Osteocyte (in vitro differentiated cells): ENCODE measurements at regions not wholly inside any gene's neighbourhood (a gene's known extent, or its start where the extent isn't known, plus 50 kb on each side); places are given as distances from the start of the nearest gene placed in this dataset.

Experiments
- DNase-seq: peaks from one replicate; pipeline ENCODE4 v3.0.0; 2021; ENCODE audit warnings: mixed read lengths; ENCODE audit not compliant: unreplicated experiment; ENCODE audit errors: extremely low spot score
- H3K27ac Mint-ChIP-seq: one replicate; pipeline ENCODE4 v1.8.0; 2021; ENCODE audit warnings: mild to moderate bottlenecking, mixed read lengths; ENCODE audit not compliant: unreplicated experiment
- H3K27me3 Mint-ChIP-seq: one replicate; pipeline ENCODE4 v1.8.0; 2021; ENCODE audit warnings: mixed read lengths; ENCODE audit not compliant: unreplicated experiment
- H3K36me3 Mint-ChIP-seq: one replicate; pipeline ENCODE4 v1.8.0; 2021; ENCODE audit warnings: mixed read lengths; ENCODE audit not compliant: unreplicated experiment
- H3K4me1 Mint-ChIP-seq: one replicate; pipeline ENCODE4 v1.8.0; 2021; ENCODE audit warnings: mixed read lengths; ENCODE audit not compliant: unreplicated experiment
- H3K4me3 Mint-ChIP-seq: one replicate; pipeline ENCODE4 v1.8.0; 2021; ENCODE audit warnings: mild to moderate bottlenecking, moderate library complexity, mixed read lengths; ENCODE audit not compliant: unreplicated experiment
- H3K9me3 Mint-ChIP-seq: one replicate; pipeline ENCODE4 v1.8.0; 2021; ENCODE audit warnings: mixed read lengths; ENCODE audit not compliant: unreplicated experiment
- TF ChIP-seq, protein P1 (sequence below): fragments of 200-600 bp; sonication (generic); IDR thresholded peaks from 2 replicates; pipeline ENCODE4 v1.5.0; 2021; ENCODE audit warnings: antibody characterized with exemption, mild to moderate bottlenecking, moderate library complexity

DNA sequence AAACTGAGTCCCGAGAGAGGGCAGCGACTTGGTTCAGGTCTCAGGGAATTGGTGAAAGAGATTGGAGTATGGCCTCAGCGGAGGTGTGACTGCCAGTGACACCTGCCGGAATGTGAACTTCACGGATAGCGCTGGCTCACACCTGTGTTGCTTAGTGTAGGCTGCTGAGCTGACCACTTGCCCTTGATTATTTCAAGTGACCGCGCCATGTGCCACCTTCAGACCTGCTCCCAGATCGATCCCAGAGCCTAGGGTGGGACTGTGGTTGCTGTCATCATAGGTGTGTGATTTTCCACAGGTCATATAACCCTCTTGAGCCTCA lies 134.8 kb downstream of the GLI2 start:
- no peaks in the 10 kb centered on the region for H3K36me3 Mint-ChIP-seq
- no peaks in the 10 kb centered on the region for H3K9me3 Mint-ChIP-seq
- peaks cover 49% of the 10 kb centered on the region for H3K4me1 Mint-ChIP-seq
- TF ChIP-seq, protein P1, sequence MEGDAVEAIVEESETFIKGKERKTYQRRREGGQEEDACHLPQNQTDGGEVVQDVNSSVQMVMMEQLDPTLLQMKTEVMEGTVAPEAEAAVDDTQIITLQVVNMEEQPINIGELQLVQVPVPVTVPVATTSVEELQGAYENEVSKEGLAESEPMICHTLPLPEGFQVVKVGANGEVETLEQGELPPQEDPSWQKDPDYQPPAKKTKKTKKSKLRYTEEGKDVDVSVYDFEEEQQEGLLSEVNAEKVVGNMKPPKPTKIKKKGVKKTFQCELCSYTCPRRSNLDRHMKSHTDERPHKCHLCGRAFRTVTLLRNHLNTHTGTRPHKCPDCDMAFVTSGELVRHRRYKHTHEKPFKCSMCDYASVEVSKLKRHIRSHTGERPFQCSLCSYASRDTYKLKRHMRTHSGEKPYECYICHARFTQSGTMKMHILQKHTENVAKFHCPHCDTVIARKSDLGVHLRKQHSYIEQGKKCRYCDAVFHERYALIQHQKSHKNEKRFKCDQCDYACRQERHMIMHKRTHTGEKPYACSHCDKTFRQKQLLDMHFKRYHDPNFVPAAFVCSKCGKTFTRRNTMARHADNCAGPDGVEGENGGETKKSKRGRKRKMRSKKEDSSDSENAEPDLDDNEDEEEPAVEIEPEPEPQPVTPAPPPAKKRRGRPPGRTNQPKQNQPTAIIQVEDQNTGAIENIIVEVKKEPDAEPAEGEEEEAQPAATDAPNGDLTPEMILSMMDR, result no peak
- no peaks in the 10 kb centered on the region for H3K27me3 Mint-ChIP-seq
- H3K27ac Mint-ChIP-seq, result peak overlapping the region; percentile 8
- no peak for DNase-seq
- no peak overlapping the region for H3K4me3 Mint-ChIP-seq

DNA sequence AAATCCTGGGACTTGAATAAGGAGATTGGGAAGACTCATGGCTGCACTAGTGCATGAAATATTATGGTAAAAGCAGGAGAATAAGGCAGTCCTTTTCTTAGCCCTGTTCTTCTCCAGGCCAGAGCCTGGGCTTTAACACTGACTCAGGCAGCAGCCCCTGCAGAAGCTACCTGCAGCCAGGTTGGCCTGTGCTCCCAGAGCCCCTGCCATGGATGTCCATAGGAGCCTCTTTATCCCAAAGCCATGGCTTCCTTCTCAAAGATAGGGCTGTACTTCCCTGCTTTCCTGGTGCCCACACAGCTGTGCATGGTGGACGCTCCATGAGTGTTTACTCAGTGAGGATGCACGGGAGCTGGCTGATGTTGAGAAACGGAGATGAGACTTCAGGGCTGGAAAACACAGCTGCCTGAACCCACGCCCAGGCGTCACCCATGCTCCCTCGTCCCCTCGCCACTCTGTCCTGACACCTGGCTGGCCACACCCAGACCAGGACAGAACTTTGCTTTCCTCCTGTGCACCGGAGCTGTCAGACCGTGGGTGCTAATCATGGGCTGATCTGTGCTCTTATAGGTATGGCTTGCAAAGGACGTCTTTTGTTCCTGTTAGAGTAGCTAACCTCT lies 135.5 kb downstream of the GLI2 start:
- DNase-seq, result no peak
- no peaks in the 10 kb centered on the region for H3K9me3 Mint-ChIP-seq
- no peak overlapping the region for H3K27ac Mint-ChIP-seq
- H3K4me1 Mint-ChIP-seq, result peaks cover 47% of the 10 kb centered on the region
- no peaks in the 10 kb centered on the region for H3K36me3 Mint-ChIP-seq
- H3K27me3 Mint-ChIP-seq, result no peaks in the 10 kb centered on the region
- no peak overlapping the region for H3K4me3 Mint-ChIP-seq
- TF ChIP-seq, protein P1, result no peak

DNA sequence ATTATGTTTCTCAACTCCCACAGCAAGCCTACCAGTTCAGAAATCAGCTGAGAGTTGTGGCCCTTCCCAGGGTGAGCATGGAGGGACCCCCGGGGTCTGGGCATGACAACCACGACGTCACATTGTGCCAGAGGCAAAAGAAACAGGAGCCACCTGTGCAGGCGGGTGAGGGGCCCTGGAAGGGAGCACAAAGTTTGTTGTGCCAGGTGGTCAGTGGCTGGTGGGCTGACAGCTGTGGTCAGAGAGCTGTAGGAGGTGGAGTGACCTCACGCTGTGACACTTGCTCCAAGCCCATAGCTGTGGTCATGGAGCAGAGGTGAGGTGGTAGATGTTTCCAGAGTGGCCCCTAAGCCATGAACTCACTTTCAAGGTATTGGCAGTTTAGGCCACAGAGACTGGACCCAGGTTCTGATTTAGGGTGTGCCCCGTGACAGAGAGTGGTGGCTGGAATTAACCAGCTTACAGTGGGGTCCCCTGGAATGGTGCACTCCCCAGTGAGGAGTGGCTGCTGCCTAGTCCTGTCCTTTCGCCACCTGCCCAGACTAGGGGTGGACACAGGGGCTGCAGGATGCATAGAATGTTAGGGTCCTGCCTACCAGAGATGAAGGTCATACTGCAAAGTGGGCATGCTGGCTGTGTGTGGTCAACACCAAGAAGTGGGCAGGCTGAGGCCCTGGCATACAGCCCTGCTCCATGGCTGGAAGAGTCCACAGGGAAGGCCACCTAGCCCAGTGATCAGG lies 136.4 kb downstream of the GLI2 start:
- H3K4me1 Mint-ChIP-seq, result peaks cover 37% of the 10 kb centered on the region
- TF ChIP-seq, protein P1, result no peak
- no peak overlapping the region for H3K27ac Mint-ChIP-seq
- H3K27me3 Mint-ChIP-seq, result no peaks in the 10 kb centered on the region
- H3K9me3 Mint-ChIP-seq, result no peaks in the 10 kb centered on the region
- DNase-seq, result no peak
- H3K4me3 Mint-ChIP-seq, result no peak overlapping the region
- no peaks in the 10 kb centered on the region for H3K36me3 Mint-ChIP-seq

DNA sequence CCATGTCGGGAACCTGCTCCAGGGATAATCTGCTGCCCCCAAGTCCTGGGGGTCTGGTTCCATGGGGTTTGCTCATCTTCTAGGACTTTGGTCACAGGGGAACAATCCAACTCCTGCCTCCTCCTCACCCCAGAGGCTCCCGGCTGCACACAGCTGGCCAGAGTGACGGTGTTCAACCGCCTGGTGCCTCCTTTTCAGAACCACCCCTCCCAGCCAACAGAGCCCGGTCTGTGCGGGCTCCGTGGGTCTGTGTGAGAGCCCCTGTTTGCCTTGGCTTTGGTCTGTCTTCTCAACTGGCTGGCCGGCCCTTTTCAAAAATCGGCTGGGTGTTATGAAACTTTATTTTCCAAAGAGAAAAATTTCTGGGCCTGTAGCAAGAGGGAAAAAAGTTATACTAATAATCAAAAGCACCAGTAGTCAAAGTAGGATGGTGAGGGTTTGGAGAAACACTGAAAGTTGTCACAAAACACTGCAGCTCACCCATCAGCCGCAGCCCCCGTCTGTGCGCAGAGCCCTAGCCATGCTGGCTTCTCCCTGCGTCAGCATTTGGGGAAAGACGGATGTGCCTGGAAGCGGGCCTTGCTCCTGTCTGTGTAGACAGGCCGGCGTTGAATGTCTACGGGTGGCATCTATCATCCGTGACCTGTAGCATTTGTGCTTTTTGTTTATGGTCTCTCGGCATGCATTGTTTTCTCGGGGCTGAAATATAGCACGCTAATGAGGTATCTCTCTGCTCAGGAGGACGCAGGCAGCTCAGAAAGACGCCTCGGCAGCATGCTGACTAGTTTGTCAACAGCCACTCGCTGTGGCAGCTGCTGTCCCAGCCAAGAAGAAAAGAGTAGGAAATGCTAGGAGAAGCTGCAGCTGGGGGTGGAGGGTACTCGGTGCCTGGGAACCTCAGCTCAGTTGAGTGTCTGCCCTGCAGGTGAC lies 138.6 kb downstream of the GLI2 start:
- Mint-ChIP-seq H3K27ac (no peak overlapping the region), H3K27me3 (no peaks in the 10 kb centered on the region), H3K36me3 (no peaks in the 10 kb centered on the region), H3K4me1 (peaks cover 25% of the 10 kb centered on the region), H3K9me3 (no peaks in the 10 kb centered on the region), H3K4me3 (no peak overlapping the region)
- DNase-seq, result no peak
- TF ChIP-seq, protein P1, result no peak

DNA sequence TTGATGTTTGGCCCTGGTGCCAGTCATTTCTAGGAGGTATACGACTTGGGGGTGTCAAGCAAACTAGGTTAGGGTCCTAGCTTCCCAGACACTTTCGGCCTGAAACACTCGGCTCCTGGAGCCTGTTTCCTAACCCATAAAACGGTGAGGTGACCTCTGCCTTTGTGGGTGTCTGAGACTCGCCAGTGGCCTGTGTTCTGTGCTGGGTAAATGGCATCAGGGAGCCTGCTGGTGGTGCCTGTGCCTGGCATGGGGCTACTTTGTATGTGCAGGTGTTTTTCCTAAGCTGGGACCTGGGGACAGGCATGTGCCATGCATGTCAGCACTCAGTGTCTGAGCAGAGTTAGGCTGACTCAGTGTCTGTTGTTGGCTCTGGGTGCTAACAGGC lies 139.2 kb downstream of the GLI2 start:
- TF ChIP-seq, protein P1, result no peak
- Mint-ChIP-seq H3K4me1 (peaks cover 24% of the 10 kb centered on the region), H3K4me3 (no peak overlapping the region), H3K9me3 (no peaks in the 10 kb centered on the region), H3K27ac (no peak overlapping the region), H3K36me3 (no peaks in the 10 kb centered on the region), H3K27me3 (no peaks in the 10 kb centered on the region)
- DNase-seq, result no peak
